GM19351 (cell line): ENCODE measurements at regions not wholly inside any gene's neighbourhood (a gene's known extent, or its start where the extent isn't known, plus 50 kb on each side); places are given as distances from the start of the nearest gene placed in this dataset.

Experiments used
- ATAC-seq: cut with Tn5 transposase; IDR thresholded peaks from one replicate; pipeline ENCODE4 v1.9.1; 2021; ENCODE audit warnings: mild to moderate bottlenecking, moderate library complexity; ENCODE audit not compliant: unreplicated experiment

- peak; percentile 47 for ATAC-seq
Observed at GRCh38 chr2:75287624-75288316, 88.5 kb upstream of the TACR1 start.

GRCh38 chr2:75284345-75284744 is 85.0 kb upstream of the TACR1 start:
- ATAC-seq: no peak

GRCh38 chr2:75278821-75279379 is 79.6 kb upstream of the TACR1 start:
- no peak for ATAC-seq

- ATAC-seq: no peak
Observed at GRCh38 chr2:75278314-75278713, 79.0 kb upstream of the TACR1 start.

GRCh38 chr2:75277111-75277510 is 77.8 kb upstream of the TACR1 start:
- ATAC-seq: no peak

- ATAC-seq: no peak
Observed at GRCh38 chr2:75276093-75277029, 77.0 kb upstream of the TACR1 start.

- ATAC-seq: no peak
Observed at GRCh38 chr2:75274936-75275335, 75.6 kb upstream of the TACR1 start.

- no peak for ATAC-seq
Observed at GRCh38 chr2:75268112-75268511, 68.8 kb upstream of the TACR1 start.

GRCh38 chr2:75261923-75262322 is 62.6 kb upstream of the TACR1 start:
- no peak for ATAC-seq

GRCh38 chr2:75260946-75261345 is 61.6 kb upstream of the TACR1 start:
- ATAC-seq: no peak

- ATAC-seq: no peak
Observed at GRCh38 chr2:75258620-75259019, 59.3 kb upstream of the TACR1 start.

GRCh38 chr2:75256485-75256884 is 57.2 kb upstream of the TACR1 start:
- ATAC-seq: peak; percentile 63

- ATAC-seq: no peak
Observed at GRCh38 chr2:75253526-75253925, 54.2 kb upstream of the TACR1 start.

GRCh38 chr2:75251896-75252295 is 52.6 kb upstream of the TACR1 start:
- ATAC-seq: no peak
